ENCODE measurements at regions not wholly inside any gene's neighbourhood (a gene's known extent, or its start where the extent isn't known, plus 50 kb on each side); places are given as distances from the start of the nearest gene placed in this dataset.
"Not testable (repeated sequence)": the region's sequence is repeated elsewhere in the genome, so short reads cannot be mapped to it uniquely, and the experiment has no call there.

- no peak for DNase-seq
These were observed 1634.6 kb upstream of the CELF4 start for GRCh38 chr18:39200153-39200552.

- DNase-seq, result no peak
These were observed 1633.7 kb upstream of the CELF4 start for GRCh38 chr18:39199231-39199855.

GRCh38 chr18:39198376-39198775 is 1632.8 kb upstream of the CELF4 start:
- no peak for DNase-seq

GRCh38 chr18:39191931-39192330 is 1626.3 kb upstream of the CELF4 start:
- DNase-seq, result no peak

- DNase-seq, result no peak
These were observed 1625.5 kb upstream of the CELF4 start for GRCh38 chr18:39191058-39191457.

GRCh38 chr18:39190508-39190907 is 1624.9 kb upstream of the CELF4 start:
- DNase-seq, result no peak

GRCh38 chr18:39188278-39188677 is 1622.7 kb upstream of the CELF4 start:
- DNase-seq, result no peak

GRCh38 chr18:39186008-39186407 is 1620.4 kb upstream of the CELF4 start:
- DNase-seq, result no peak

GRCh38 chr18:39184176-39184575 is 1618.6 kb upstream of the CELF4 start:
- no peak for DNase-seq

- DNase-seq, result no peak
These were observed 1612.6 kb upstream of the CELF4 start for GRCh38 chr18:39178166-39178565.

GRCh38 chr18:39172695-39173421 is 1607.3 kb upstream of the CELF4 start:
- DNase-seq, result no peak

- no peak for DNase-seq
These were observed 1603.1 kb upstream of the CELF4 start for GRCh38 chr18:39168723-39169122.

GRCh38 chr18:39167990-39168389 is 1602.4 kb upstream of the CELF4 start:
- no peak for DNase-seq

- no peak for DNase-seq
These were observed 1601.2 kb upstream of the CELF4 start for GRCh38 chr18:39166776-39167175.

- no peak for DNase-seq
These were observed 1596.6 kb upstream of the CELF4 start for GRCh38 chr18:39162013-39162827.

GRCh38 chr18:39149211-39149806 is 1583.7 kb upstream of the CELF4 start:
- no peak for DNase-seq

- DNase-seq, result no peak
These were observed 1568.7 kb upstream of the CELF4 start for GRCh38 chr18:39134255-39134654.

- DNase-seq, result not testable (repeated sequence)
These were observed 1561.9 kb upstream of the CELF4 start for GRCh38 chr18:39127538-39127937.

- no peak for DNase-seq
These were observed 1548.2 kb upstream of the CELF4 start for GRCh38 chr18:39113790-39114189.

- no peak for DNase-seq
These were observed 1539.5 kb upstream of the CELF4 start for GRCh38 chr18:39105104-39105503.

GRCh38 chr18:39072970-39073369 is 1507.4 kb upstream of the CELF4 start:
- DNase-seq, result no peak

- no peak for DNase-seq
These were observed 1496.8 kb upstream of the CELF4 start for GRCh38 chr18:39062426-39062825.

GRCh38 chr18:39058386-39059000 is 1492.9 kb upstream of the CELF4 start:
- DNase-seq, result no peak

All from CD4-positive, alpha-beta T cell treated with Interleukin-17A for 1 hour (primary cell).